ENCODE measurements at regions not wholly inside any gene's neighbourhood (a gene's known extent, or its start where the extent isn't known, plus 50 kb on each side); places are given as distances from the start of the nearest gene placed in this dataset.

DNA sequence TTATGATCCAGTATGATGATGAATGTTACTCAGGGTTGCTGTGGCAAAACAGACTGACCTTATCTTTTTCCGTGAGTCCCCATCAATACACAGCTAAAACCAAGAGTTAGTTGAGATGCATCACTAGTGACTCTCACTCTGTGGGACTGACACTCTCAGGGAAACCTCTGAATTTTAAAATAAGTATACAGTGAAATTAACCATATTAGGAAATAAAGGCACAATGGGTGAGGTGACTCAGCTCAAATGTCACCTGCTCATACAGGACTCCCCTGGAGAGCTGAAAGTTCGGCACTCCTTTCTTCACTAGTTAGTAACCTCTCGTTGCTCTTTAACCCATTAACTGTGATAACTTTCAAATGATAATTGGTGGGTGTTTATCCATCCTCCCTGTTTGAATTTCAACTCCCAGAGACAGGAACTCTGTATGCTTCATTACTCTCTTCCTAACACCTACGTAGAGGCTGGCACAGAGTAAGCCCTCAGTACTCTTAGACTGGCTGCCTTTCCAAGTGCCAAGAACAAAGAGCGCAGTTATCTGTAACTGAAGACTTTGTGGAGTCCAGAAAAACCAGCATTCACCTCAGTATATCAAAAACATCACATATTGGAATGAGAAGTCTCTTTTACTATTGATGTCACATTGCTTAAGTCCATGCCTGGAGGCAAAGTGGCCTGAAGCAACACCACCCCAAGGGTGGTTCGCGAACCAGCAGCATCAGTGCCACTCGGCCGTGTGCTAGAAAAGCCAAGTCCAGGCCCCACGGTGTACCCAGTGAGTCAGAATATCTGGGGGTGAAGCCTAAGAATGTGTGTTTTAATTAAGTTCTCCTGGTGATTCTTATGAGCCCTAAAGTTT is 91.1 kb downstream of the NIBAN1 start:
- 65 to 67% methylated on average over 10 of the region's 10 CpGs for WGBS, 2 donors
- DNase-seq (no peak), ATAC-seq (no peak)
- no peak overlapping the region for H3K4me3 ChIP-seq
- intact Hi-C loops (cut with DNase I): no loop called here
- no peaks in the 10 kb centered on the region for H3K9me3 ChIP-seq
- peaks cover 52% of the 10 kb centered on the region for H3K4me1 ChIP-seq
- H3K27ac ChIP-seq: peak overlapping the region in 3 of 4 donors; percentile 27 to 69 (median 43)
- no peaks in the 10 kb centered on the region for H3K36me3 ChIP-seq (replicated peaks in 1 of 2; ENCODE audit: insufficient read depth in 1 of 2, low read depth in 2 of 2)
- TF ChIP-seq CTCF (IDR thresholded peaks at IDR 0.05): no peak
- TF ChIP-seq POLR2A (IDR thresholded peaks at IDR 0.05): no peak
- H3K27me3 ChIP-seq: no peaks in the 10 kb centered on the region

DNA sequence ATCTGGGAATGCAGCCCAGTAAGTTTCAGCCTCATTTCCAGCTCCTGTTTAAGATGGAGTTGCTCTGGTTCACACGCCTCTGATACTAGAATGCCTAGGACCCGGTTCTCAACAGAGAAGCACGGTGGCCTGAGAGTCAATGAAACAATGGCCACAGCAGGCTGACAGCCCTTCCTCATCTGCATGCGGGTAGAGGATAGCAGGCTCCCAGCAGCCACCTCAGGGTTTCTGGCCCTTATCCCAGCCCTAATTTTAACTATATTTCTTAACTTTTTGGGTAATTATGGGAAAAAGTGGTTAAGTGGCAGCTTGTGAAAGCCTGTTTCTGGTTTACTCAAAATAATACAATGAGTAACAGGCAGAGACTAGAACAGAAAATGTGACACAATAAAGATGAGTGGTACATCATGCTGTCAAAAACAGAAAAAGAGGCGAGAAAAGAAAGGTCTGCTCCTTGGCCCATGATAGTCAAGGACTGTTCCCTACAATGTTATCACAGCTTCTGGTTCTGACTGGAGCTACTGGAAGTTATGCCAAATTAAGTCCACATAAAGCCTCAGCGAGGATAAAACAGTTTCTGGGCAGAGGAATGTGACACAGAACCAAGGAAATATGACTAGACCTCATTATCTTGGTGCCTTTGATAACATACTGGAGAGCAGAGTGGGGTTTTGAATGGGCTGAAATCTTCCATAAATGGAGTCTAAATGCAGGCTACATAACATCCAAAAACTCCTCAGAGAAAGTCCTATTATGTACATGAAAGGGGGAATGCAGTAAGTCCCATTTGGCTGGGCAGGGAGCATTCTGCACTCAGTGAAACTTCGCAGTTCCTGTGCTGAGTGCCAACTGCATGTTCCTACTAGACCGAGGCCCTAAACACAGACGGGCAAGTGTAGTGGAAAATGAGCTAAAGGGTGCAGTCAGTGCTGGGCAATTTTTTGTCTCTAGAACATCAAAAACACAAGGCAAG is 92.1 kb downstream of the NIBAN1 start:
- peaks cover 58% of the 10 kb centered on the region for H3K4me1 ChIP-seq
- ATAC-seq: no peak
- no peak overlapping the region for H3K4me3 ChIP-seq
- H3K27ac ChIP-seq: peak overlapping the region in 3 of 4 donors; percentile 21 to 69 (median 27)
- intact Hi-C loops (cut with DNase I): no loop called here
- H3K9me3 ChIP-seq: no peaks in the 10 kb centered on the region
- TF ChIP-seq CTCF (IDR thresholded peaks at IDR 0.05) (no peak), POLR2A (IDR thresholded peaks at IDR 0.05) (no peak)
- 46 to 55% methylated on average over 9 of the region's 9 CpGs for WGBS, 2 donors
- no peak for DNase-seq
- no peaks in the 10 kb centered on the region for H3K27me3 ChIP-seq
- H3K36me3 ChIP-seq (replicated peaks in 1 of 2; ENCODE audit: insufficient read depth in 1 of 2, low read depth in 2 of 2): no peaks in the 10 kb centered on the region

GRCh38 chr1:184879876-184880557 is 94.3 kb downstream of the NIBAN1 start:
- intact Hi-C loops (cut with DNase I): no loop called here
- DNase-seq (peak in 3 of 4 donors; percentile 38 to 63 (median 40)), ATAC-seq (peak; percentile 57)
- peak overlapping the region in 2 of 4 donors; percentile 51 to 69 for H3K27ac ChIP-seq
- H3K4me3 ChIP-seq: no peak overlapping the region
- no peak for TF ChIP-seq CTCF (IDR thresholded peaks at IDR 0.05)
- H3K36me3 ChIP-seq (replicated peaks in 1 of 2; ENCODE audit: insufficient read depth in 1 of 2, low read depth in 2 of 2): no peaks in the 10 kb centered on the region
- H3K27me3 ChIP-seq: no peaks in the 10 kb centered on the region
- peaks cover 73% of the 10 kb centered on the region for H3K4me1 ChIP-seq
- WGBS, 2 donors: 36 to 47% methylated on average over 3 of the region's 3 CpGs
- no peaks in the 10 kb centered on the region for H3K9me3 ChIP-seq

DNA sequence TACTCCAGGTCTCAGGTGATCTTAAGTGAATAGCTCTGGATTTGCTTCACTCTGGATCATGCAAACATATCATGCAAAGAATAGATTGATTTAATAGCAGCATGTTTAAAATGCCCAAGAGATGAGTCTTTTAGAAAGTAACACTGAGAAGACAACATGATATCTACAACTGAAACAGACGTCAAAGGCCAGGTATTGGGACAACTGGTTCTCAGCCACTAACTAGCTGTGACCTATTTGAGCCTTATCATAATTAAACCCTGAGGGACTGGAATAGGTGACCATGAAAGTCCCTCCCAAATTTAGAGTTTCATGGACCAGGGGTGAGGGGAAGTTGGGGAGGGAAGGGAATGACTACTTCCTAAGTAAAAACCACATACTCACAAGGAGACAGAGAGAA is 95.7 kb downstream of the NIBAN1 start:
- no peaks in the 10 kb centered on the region for H3K36me3 ChIP-seq (replicated peaks in 1 of 2; ENCODE audit: insufficient read depth in 1 of 2, low read depth in 2 of 2)
- DNase-seq (no peak), ATAC-seq (no peak)
- peaks cover 74% of the 10 kb centered on the region for H3K4me1 ChIP-seq
- peak overlapping the region in 3 of 4 donors; percentile 49 to 69 (median 62) for H3K27ac ChIP-seq
- WGBS, 2 donors: 31 to 32% methylated on average over 1 of the region's 1 CpG
- no peak overlapping the region for H3K4me3 ChIP-seq
- intact Hi-C loops (cut with DNase I): no loop called here
- TF ChIP-seq CTCF (IDR thresholded peaks at IDR 0.05) (no peak), POLR2A (IDR thresholded peaks at IDR 0.05) (no peak)
- H3K27me3 ChIP-seq: no peaks in the 10 kb centered on the region
- no peaks in the 10 kb centered on the region for H3K9me3 ChIP-seq
